ENCODE measurements at regions not wholly inside any gene's neighbourhood (a gene's known extent, or its start where the extent isn't known, plus 50 kb on each side); places are given as distances from the start of the nearest gene placed in this dataset.

GRCh38 chr6:144585217-144585814 lies 300.2 kb downstream of the UTRN start:
- TF ChIP-seq CTCF (IDR thresholded peaks at IDR 0.05; ENCODE audit: extremely low read depth, low read depth, low read length), result peak; percentile 74
- no peak overlapping the region for H2AFZ ChIP-seq (ENCODE audit: low read length)

GRCh38 chr6:144586986-144587385 lies 301.9 kb downstream of the UTRN start:
- Histone ChIP-seq H3K9me3 (ENCODE audit: low read depth, low read length) (no peaks in the 10 kb centered on the region), H2AFZ (ENCODE audit: low read length) (no peak overlapping the region), H3K79me2 (ENCODE audit: insufficient read depth, low read length) (peaks cover 3% of the 10 kb centered on the region), H3K4me1 (ENCODE audit: insufficient read depth, low read length) (peaks cover 22% of the 10 kb centered on the region), H4K20me1 (ENCODE audit: insufficient read depth, low read length) (no peaks in the 10 kb centered on the region), H3K4me3 (ENCODE audit: insufficient read depth, low read length) (no peak overlapping the region), H3K4me2 (ENCODE audit: insufficient read depth, low read length) (no peak overlapping the region), H3K36me3 (ENCODE audit: insufficient read depth, low read length) (peaks cover 5% of the 10 kb centered on the region), H3K27me3 (ENCODE audit: insufficient read depth, low read length) (no peaks in the 10 kb centered on the region), H3K27ac (ENCODE audit: low read depth, low read length) (peak overlapping the region; percentile 10)
- peak; percentile 30 for DNase-seq (ENCODE audit: insufficient read length, low spot score, missing footprints)
- no peak for TF ChIP-seq CTCF (IDR thresholded peaks at IDR 0.05; ENCODE audit: extremely low read depth, low read depth, low read length)

More at GRCh38 chr6:144585217-144585814, 300.2 kb downstream of the UTRN start:
- Histone ChIP-seq H4K20me1 (ENCODE audit: insufficient read depth, low read length) (no peaks in the 10 kb centered on the region), H3K27ac (ENCODE audit: low read depth, low read length) (no peak overlapping the region), H3K4me1 (ENCODE audit: insufficient read depth, low read length) (peaks cover 24% of the 10 kb centered on the region), H3K36me3 (ENCODE audit: insufficient read depth, low read length) (peaks cover 5% of the 10 kb centered on the region), H3K4me2 (ENCODE audit: insufficient read depth, low read length) (peak overlapping the region; percentile 28), H3K4me3 (ENCODE audit: insufficient read depth, low read length) (no peak overlapping the region), H3K79me2 (ENCODE audit: insufficient read depth, low read length) (peaks cover 3% of the 10 kb centered on the region), H3K27me3 (ENCODE audit: insufficient read depth, low read length) (no peaks in the 10 kb centered on the region), H3K9me3 (ENCODE audit: low read depth, low read length) (no peaks in the 10 kb centered on the region)
- no peak for DNase-seq (ENCODE audit: insufficient read length, low spot score, missing footprints)

GRCh38 chr6:144588697-144589325 lies 303.7 kb downstream of the UTRN start:
- H3K27me3 ChIP-seq (ENCODE audit: insufficient read depth, low read length), result no peaks in the 10 kb centered on the region
- no peaks in the 10 kb centered on the region for H3K9me3 ChIP-seq (ENCODE audit: low read depth, low read length)
- DNase-seq (ENCODE audit: insufficient read length, low spot score, missing footprints), result no peak
- peaks cover 5% of the 10 kb centered on the region for H3K36me3 ChIP-seq (ENCODE audit: insufficient read depth, low read length)
- H3K4me1 ChIP-seq (ENCODE audit: insufficient read depth, low read length), result peaks cover 12% of the 10 kb centered on the region
- H3K4me2 ChIP-seq (ENCODE audit: insufficient read depth, low read length), result no peak overlapping the region
- no peak overlapping the region for H3K27ac ChIP-seq (ENCODE audit: low read depth, low read length)
- no peak overlapping the region for H3K4me3 ChIP-seq (ENCODE audit: insufficient read depth, low read length)
- H4K20me1 ChIP-seq (ENCODE audit: insufficient read depth, low read length), result no peaks in the 10 kb centered on the region
- peaks cover 3% of the 10 kb centered on the region for H3K79me2 ChIP-seq (ENCODE audit: insufficient read depth, low read length)
- no peak overlapping the region for H2AFZ ChIP-seq (ENCODE audit: low read length)
- no peak for TF ChIP-seq CTCF (IDR thresholded peaks at IDR 0.05; ENCODE audit: extremely low read depth, low read depth, low read length)

- peaks cover 5% of the 10 kb centered on the region for H3K36me3 ChIP-seq (ENCODE audit: insufficient read depth, low read length)
- H4K20me1 ChIP-seq (ENCODE audit: insufficient read depth, low read length), result no peaks in the 10 kb centered on the region
- peaks cover 3% of the 10 kb centered on the region for H3K79me2 ChIP-seq (ENCODE audit: insufficient read depth, low read length)
- H3K4me2 ChIP-seq (ENCODE audit: insufficient read depth, low read length), result no peak overlapping the region
- H2AFZ ChIP-seq (ENCODE audit: low read length), result no peak overlapping the region
- H3K9me3 ChIP-seq (ENCODE audit: low read depth, low read length), result no peaks in the 10 kb centered on the region
- H3K27me3 ChIP-seq (ENCODE audit: insufficient read depth, low read length), result no peaks in the 10 kb centered on the region
- H3K27ac ChIP-seq (ENCODE audit: low read depth, low read length), result no peak overlapping the region
- peaks cover 12% of the 10 kb centered on the region for H3K4me1 ChIP-seq (ENCODE audit: insufficient read depth, low read length)
- no peak for DNase-seq (ENCODE audit: insufficient read length, low spot score, missing footprints)
- H3K4me3 ChIP-seq (ENCODE audit: insufficient read depth, low read length), result no peak overlapping the region
- no peak for TF ChIP-seq CTCF (IDR thresholded peaks at IDR 0.05; ENCODE audit: extremely low read depth, low read depth, low read length)
These were observed 305.4 kb downstream of the UTRN start for GRCh38 chr6:144590532-144590931.

Data from osteoblast (primary cell).